A172 (cell line): ENCODE measurements at regions not wholly inside any gene's neighbourhood (a gene's known extent, or its start where the extent isn't known, plus 50 kb on each side); places are given as distances from the start of the nearest gene placed in this dataset.
"Not testable (repeated sequence)": the region's sequence is repeated elsewhere in the genome, so short reads cannot be mapped to it uniquely, and the experiment has no call there.

Experiments used
- DNase-seq: peaks from one replicate; pipeline ENCODE4 v3.0.0-alpha.2; 2015; ENCODE audit warnings: low spot score

DNA sequence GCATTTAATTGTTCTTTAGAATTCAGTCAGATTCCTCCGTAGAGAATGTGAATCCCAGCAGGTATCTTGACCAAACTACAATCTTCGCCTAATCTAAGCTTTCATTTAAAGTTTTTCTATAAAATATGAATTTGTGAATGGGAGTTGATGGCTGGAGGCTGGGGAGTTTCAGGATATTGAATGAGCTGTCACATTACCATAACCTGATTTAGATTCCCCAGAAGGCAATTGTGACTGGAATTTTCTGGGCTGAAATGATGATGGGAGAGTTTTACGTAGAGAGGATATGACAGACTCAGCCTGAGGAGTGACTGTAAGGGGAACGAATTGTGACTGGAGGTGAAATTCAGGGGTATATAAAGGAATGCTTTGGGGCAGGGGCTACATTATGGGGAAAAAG, 411.7 kb upstream of the FZD8 start:
- no peak for DNase-seq

DNA sequence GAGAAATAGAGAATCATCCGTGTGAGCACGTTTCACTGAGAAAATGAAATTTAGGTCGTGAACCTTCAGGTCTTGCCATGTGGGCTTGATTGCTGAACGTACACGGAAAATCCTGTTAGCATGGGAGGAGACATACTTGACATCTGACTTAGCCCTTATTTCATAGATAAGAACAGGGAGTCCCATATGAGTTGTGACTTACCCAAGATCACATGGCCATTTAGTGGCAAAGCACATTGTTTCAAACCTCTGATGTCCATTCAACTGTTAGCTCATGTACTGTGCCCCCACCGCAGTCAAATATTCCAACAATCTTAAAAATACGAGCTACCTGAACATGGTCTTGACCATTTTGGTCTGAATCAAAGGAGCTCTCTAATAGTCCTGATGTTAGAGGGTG, 411.2 kb upstream of the FZD8 start:
- DNase-seq: no peak

DNA sequence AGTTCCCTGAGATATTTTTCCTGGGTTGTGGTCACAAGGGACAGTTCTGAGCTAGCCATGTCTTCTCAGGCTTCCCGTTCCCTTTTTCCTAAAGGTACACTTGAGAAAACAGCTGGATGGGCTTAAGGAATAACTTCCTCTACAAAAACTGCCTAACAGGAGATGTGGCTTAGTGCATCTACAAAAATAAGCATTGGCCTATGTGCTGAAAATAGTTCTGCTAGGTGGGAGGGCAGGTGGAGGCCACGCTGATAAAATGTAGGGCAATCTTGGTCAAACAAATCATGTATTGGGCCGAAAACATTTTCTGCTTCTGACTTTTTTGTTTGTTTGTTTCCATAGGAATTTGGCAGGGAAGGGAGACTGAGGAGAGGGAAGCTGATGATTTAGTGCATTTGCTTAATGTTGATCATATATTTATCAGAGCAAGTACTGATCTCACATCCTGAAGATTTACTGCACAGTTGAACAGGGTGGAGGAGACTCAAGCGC, 409.4 kb upstream of the FZD8 start:
- DNase-seq: no peak

DNA sequence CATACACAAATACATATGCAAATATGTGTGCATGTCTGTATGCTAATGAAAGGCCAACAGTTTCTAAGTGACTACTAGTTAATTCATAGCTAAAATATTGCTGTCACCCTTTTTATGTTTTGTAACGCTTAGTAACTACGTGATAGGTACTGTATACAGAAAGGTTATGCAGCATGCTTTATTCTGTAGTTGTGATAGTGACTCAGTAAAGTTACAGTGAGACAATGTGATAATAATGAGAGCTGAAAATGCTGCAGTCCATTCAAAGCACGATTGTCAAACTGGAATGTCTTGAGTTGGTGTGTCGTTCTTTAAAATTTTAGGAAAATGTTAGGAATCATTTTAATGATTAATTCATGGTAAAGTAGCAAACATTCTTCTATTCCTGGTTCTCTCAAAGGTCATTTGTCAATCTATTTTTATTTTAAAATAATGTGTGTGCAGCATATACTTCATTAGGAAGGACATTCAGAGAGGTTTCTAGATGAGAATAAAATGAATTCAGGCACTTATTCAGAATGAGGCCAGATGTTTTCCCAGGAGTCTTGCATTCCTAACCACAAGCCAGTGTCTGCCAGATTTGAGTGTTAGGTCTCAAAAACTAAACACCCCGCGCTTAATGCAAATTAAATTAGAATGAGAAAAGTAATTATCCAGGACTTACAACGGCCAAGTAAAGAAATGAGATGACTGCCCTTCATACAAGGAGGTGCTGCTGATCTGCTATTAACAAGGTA, 408.8 kb upstream of the FZD8 start:
- no peak for DNase-seq

DNA sequence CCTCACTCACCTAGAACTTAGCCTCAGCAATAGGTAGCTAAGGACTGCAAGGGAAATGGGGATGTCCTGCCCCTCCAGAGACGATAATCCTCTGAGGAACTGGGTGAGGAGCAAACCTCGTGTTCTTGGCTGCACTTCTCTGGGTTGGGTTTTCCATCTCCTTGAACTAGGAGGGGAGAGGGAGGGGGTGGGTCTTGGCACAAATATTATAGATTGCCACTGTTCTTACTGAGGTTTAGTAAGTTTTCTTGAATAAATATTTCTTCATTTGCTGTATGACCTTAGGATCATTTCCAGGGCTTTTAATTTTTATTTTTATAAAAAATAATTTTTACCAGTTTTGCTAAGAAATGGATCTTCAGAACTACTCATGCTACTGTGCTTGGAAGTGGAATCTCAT, 406.7 kb upstream of the FZD8 start:
- DNase-seq: no peak

DNA sequence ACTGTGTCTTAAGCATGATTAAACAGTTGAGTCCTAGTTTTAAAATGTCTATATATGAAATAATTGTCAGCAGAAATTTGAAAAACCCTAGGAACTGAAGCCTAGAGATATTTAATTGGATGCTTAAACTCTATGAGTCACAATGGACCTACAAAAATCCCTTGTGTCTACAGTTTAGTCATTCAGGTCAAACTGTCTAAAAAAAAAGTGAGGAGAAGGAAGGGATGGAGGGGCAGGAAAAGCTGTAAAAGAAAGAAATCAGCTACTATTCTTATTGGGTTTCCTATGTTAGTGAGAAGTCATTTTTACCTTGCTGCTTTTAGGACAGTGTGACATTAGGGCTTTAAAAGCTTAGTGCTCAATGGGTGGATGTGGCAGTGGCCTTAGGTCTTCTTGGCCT, 406.1 kb upstream of the FZD8 start:
- no peak for DNase-seq

DNA sequence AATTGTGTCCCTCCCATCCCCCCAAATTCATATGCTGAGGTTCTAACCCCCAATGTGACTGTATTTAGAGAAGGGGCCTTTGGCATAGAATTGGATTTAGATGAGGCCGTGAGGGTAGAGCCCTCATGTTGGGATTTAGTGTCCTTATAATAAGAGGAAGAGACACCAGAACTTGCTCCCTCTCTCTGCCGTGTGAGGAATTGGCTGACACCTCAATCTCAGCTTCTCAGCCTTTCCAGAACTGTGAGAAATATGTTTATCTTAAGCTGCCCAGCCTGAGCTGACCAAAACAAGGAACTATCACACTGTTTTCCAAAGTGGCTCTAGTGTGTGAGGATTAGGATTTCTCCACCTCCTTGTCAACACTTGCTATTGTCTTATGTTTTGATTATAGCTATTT, 400.0 kb upstream of the FZD8 start:
- DNase-seq: no peak

DNA sequence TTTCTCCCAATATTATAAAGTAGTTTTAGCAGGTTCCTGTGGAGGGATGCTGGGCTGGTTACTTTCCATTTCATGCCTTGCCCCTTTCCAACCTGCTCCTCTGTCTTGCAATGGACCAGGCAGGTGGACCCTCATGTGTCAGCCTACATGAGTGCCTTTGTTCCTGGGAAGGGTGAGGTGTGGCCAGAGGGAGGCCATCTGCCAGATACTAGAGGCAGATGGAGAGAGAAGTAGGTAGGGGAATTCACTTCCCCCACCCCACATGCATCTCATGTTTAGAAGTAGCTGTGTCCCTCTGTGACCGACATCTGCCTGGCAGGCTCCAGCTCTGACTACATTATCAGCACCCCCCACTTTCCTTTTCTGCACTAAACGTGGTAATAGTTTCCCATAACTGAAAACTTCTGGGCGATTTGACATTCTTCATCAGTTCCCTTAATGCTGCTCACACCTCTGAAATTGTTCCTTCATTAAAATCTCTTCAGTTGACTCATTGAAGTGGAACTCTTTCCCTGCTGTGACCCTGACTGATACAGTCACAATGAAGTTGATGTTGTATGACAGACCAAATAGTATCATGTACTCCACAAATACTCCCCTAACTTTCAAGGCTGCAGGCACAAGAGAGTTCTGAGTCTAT, 396.3 kb upstream of the FZD8 start:
- DNase-seq: no peak

DNA sequence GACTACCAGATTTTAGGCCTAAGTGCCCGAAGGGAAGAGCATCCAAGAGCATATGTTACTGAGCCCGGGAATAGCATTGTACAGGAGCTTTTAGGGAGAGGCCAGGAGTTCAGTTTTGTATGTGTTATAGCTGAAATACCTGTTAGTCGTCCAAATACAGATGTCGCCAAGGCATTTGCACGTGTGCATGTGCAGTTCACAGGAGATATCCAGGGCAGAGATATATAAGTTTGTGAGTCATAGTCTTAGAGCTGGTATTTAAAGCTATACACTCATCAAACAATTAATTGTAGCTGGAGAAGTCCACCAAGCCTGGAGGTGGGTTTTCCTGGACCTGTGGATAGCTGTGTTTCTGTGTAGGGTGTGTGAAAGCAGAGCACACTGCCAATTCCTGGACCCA, 394.0 kb upstream of the FZD8 start:
- no peak for DNase-seq

DNA sequence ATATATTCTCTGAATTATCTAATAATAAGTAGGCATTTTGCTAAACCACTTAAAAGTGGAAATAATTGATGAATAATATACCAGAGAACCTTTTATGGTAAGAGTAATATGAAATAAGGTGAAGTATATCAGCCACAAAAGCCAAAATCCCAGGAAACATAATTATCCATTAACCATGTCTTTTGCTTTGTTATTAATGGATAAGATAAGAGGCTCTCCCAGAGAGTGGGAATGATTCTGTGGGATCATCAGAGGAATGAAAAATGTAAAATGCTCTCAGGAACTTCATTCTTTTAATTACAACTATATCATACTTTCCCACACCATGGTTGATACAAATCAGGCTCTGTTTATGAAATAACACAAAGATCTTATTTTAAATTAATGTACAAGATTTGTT, 391.7 kb upstream of the FZD8 start:
- no peak for DNase-seq

DNA sequence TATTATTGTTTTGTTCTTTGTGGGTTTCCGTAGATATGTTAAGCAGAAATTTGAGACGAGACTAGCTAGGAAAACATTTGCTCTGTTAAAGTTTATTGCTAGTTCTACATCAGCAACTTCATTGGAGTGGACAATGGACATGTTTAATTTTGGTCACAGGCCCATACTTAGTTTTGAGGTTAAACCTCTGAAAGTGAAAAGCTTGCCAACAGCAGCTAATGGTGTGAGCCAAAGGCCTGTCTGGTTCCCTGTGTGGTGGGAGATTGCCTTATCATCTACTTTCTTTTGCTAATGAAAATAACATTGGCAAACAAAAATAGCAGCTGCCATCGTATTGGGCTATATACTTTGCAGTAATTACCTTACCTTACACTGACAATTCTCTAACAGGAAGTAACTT, 388.4 kb upstream of the FZD8 start:
- no peak for DNase-seq

DNA sequence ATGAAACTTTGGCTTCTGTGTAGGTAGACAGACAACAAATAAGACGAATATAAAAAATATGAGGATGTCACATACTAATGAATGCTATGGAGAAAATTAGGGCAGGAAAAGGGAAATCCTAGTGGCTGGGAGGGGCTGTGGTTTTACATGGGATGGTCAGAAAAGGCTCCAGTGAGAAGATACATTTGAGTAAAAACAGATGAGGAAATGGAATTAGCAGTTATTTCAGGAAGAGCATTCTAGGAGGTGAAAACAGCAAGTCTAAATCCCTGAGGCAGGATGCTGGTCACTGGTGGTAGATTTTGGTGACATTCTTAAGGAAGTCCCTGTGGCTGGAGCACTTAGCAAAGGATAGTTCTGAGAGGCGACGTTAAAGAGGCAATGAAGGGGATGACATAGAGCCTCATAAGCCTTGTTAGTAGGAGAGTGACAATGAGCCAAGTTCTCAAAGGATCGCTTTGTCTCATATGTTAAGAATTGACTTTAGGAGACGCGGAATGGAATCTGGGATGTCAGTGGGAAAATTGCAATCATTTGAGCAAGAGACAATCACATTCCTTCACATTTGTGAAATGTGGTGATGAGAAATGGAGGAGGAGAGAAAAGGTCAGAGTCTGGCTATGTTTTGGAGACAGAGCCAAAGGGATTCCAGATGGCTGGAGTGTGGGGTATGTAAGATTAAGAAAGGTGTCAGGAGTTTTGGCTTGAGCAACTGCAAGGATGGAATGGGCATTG, 384.7 kb upstream of the FZD8 start:
- no peak for DNase-seq

DNA sequence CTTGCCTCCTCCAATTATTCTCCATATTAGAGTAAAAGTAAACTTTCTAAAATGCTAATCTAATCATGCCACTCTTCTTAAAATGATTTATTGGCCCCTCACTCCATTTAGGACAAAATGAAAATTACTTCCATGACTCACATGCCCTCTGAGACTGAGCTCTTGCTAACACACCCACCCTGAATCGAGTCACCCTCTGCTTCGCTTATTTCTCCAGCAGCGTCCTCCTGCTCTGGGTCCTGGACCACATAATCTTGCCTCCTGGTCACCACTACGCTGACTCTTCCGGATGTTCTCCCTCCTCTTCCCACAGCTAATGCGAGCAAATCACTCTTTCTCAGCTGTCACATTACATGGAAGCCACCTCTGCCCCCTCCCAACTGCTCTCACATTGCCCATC, 384.0 kb upstream of the FZD8 start:
- DNase-seq: no peak

DNA sequence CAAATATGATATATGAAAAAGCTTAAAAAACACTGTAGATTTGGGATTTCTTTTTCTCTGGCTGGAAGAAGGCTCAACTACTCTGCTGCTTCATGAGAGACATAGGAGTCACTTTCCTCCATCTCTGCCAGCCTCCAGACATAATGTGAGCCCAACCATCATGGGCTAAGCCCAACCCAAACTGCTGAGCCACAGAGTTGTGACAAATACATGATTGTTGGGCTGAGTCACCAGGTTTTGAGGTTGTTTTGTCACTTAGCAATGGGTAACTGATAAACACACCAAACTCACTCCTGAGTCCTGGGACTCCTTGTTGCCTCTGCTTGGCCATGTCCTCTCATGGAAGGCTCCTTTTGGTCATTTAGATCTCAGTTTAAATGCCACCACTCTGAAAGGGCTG, 381.8 kb upstream of the FZD8 start:
- DNase-seq: peak; percentile 77

DNA sequence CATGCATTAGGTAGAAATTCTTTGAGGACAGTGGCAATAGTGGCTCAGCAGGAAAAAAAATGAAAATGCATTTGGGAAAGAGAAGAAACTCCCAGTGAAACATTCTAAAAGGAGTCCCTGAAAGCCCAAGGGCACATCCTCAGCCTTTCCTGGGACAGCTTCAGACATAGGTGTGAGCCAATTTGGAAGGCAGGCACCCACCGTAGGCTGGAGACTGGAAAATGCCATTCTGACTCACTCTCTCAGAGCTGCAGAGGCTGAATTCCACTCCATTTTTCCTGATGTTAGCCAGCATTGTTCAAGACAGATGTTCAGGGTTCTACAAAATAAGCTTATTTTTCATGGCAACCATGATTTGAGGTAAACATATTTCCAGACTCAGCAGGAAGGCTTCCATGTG, 379.0 kb upstream of the FZD8 start:
- DNase-seq: no peak

DNA sequence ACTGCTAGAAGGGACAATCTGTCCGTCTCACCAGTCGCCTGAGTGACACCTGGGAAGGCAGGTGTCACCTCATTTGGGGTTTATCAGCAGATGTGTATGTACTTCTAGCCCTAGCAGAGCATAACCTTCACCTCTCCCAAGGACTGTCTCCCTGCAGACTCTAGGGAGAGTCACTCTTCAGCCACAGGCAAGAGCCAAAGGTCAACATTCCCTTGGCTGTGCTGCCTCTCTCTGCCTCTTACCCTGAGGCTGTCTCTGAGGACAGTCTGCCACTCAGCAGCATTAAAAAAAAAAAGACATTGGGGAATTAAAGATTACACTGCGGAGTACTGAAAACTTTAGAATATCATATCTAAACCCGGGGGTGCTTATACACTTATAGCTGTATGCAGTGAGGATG, 377.7 kb upstream of the FZD8 start:
- DNase-seq: no peak

DNA sequence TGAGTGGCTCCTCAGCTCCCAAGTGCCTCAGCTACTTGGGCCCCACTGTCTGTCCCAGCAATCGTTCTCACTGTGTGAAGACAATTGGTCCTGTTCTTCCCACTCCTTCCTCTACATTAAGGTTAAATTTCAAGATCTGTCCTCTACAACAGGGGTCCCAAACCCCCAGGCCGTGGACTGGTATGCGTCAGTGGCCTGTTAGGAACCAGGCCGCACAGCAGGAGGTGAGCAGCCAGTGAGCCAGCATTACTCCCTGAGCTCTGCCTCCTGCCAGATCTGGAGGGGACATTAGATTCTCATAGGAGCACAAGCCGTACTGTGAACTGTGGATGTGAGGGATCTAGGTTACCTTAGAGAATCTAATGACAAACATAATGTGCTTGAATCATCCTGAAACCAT, 376.9 kb upstream of the FZD8 start:
- no peak for DNase-seq

DNA sequence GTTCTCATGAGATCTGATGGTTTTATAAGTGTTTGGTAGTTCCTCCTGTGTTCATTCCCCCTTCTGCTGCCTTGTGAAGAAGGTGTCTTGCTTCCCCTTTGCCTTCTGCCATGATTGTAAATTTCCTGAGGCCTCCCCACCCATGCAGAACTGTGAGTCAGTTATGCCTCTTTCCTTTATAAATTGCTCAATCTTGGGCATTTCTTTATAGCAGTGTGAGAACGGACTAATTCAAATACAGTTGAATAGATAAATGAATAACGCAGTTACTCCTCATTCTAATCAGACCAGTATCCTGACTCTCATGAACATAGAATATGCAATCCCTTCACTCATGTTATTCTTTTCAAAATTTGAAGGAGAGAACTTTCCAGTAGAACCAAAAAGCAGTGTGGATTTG, 375.0 kb upstream of the FZD8 start:
- DNase-seq: no peak

DNA sequence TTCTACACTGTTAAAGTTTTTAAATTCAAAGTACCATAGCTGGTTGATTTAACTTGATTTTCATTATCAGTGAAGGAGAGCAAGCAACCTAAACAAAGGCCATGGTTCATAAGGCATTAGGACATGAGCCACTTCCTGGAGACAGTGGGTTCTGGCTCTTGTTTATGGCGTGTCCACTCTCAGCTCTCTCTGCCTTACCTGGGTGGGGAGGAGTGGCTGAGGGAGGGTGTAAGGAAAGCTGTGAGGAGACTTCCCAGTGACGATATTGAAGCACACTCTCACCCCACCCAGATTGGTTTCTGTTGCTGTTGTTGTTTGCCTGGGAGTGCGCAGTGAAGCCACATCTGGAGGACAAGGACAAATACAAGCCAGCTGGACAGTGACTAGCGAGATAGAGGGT, 365.3 kb upstream of the FZD8 start:
- DNase-seq: no peak

DNA sequence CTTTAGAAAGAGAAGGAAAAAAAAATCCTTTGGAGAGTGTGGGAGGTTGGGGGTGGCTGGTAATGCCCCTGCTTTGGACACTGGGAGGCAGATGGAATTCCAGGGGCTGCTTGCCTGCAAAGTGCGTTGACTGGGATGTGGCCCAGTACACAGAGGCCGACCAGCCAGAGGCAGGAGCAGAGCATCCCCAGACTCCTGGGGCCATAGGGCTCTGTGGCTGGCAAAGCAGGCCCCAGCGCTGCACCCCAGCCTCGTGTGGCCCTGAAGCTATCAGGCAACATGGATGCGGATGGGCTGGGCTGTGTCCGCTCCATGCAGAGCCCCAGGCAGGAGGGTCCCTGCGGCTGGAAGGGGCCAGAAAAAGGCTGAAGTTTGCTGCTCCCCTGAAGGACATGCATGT, 361.6 kb upstream of the FZD8 start:
- no peak for DNase-seq

DNA sequence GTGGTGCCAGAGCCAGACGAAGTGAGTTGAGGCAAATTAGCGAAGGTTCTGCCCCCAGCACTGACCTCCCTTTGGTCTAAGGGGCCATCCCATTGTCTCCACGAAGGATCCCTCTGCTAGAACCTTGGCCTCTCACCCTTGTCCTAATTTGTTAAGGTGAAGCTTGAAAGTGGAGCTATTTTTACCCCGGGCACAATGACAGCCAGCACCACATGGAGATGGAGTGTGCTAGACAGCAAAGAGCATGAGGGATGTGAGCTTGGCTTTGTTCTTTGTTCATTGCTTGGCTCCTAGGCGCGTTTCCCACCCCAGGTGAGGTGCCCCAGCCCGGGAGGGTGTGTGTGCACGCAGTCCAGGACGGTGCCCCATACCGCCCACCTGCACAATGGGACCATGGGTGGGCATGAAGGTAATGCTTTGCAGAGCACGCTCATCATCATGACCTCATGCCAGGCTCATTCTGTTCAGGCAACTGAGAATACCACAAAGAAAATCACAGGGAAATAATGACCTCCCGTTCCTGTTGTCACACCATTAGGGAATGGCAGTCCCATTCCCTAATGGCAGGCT, 361.0 kb upstream of the FZD8 start:
- no peak for DNase-seq

DNA sequence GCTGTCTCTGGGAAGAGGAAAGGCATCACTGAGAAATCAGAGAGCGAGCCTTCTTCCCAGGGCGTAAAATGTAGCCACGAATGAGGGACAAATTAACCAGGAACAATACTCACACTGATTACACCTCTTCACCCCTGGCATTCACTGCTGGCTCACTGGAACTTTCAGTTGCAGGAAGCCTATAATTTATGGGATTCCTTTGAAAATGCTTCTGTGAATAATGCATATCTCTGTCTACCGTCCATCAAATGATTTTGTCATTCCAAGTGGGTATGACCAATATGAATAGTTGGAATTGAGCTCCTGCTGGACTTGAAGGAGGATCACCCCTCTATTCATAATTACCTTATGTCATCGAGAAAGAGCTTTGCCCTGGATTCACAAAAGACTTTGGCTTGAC, 360.3 kb upstream of the FZD8 start:
- no peak for DNase-seq

DNA sequence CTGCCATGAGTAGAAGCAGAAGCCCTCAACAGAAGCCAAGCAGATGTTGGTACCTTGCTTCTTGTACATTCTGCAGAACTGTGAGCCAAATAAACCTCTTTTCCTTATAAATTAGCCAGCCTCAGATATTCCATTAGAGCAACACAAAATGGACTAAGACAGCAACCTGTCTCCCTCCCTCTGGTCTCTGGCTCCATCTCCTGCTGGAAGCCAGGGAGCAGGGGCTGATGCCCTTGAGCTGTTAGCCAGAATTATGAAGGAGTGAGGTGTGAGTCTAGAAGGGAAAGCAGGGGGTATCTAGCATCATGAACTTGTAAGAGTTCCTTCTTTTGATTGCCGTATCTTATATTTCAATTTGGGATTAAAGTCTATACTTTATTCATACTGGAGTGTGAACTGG, 358.7 kb upstream of the FZD8 start:
- not testable (repeated sequence) for DNase-seq
